ENCODE measurements at regions not wholly inside any gene's neighbourhood (a gene's known extent, or its start where the extent isn't known, plus 50 kb on each side); places are given as distances from the start of the nearest gene placed in this dataset.

DNA sequence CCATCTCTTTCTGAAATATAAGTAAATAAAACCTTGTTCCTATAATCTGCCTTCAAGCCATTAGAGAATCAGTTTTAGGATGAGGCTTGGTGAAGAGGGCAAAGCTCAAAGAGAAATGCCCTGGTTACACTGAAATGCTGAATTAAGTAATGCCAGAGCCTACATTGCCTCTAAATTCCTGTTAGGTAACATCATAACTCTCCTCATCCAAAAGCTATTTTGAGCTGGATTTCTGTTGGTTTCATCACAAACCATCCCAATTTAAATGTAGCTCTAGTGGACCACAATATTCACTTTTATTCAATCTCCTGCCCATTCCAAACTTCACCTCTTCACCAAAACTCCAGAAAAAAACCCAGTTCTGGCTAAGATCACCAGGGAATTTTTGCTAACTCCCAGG, 1319.7 kb upstream of the TENM3 start:
- no peak for DNase-seq

- no peak for DNase-seq
Measured at GRCh38 chr4:180925805-180926204, 1317.4 kb upstream of the TENM3 start.

DNA sequence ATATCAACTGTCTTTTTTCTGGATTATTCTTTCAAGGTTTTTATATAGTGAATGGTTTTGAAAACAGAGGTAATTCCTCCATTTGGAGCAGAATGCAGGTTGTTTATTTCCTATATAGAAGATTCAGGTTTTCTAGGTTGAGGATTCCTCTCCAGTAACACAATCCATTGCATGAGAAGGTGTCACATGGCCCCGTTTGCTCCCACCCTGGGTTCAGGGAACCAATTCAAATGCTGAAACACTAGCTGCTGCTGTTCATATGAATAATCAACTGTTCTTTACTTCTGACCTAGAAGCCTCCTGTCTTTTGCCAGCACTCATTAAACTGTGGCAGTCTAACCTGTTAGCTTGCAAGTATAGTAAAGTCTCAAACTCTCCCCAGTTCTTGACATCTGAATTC, 1316.9 kb upstream of the TENM3 start:
- DNase-seq = no peak

- no peak for DNase-seq
Measured at GRCh38 chr4:180932370-180933001, 1310.7 kb upstream of the TENM3 start.

- no peak for DNase-seq
Measured at GRCh38 chr4:180937083-180937482, 1306.1 kb upstream of the TENM3 start.

- DNase-seq = no peak
Measured at GRCh38 chr4:180940680-180941079, 1302.5 kb upstream of the TENM3 start.

DNA sequence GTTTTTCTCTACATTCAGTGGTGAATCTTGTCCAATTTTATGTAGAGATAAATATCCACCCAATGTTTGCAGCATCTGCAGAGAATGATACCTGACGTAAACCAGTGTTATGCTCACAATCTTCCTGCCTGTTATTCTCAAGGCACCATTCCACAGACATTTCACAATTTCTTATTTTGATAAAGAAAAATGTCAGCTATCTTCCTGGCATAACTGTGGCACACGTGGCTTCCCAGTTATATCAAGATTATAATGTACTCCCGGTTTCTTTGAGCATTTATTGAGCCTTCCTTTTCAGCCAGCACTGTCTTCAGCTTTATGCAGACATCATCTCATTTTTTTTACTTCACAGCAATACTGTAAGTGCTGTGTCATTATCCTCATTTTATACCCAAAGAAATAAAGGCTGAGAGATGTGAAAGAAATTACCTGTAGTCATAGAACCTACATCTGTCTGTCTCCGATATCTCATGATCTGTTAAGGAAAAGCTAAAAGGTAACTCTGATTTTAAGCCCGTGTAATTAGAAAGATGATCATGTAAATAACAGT, 1300.8 kb upstream of the TENM3 start:
- DNase-seq = no peak

- no peak for DNase-seq
Measured at GRCh38 chr4:180946188-180946587, 1297.0 kb upstream of the TENM3 start.

GRCh38 chr4:180947425-180947824, 1295.8 kb upstream of the TENM3 start:
- DNase-seq = no peak

DNA sequence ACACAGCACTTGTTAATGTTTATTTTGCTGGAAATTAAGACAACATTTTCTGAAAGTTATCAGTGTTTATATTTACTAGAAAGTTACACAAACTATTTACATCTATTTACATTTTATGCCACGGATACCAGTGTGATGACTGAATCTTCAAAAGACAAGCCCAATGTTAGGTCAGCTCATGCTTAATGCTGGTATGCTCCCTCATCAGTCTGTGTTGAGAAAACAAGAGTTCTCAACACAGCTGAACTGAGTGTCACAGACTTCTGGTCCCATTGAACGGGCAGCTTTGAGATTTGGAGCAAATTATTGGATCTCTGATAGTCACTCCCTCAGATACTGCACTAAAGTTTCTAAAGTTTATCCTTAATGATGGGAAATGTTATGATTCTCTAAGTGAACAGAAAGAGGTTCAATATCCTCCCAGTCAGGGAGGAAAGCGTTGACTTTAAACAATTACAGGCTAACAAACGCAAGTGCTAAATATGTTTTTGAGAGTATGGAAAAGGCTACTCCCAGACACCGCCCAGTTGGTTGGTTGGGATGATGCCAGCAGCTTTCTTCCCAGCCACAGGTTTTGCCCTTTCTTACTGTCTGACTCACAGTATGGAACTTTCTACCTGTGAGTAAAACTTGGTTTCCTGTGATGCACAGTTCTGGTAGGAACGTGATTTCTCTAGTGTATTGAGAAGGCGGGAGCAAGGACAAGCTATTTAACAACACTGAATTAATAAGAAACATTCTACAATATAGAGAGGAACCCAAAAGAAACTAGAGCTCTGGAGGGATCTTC, 1293.6 kb upstream of the TENM3 start:
- DNase-seq = no peak

- no peak for DNase-seq
Measured at GRCh38 chr4:180950377-180950776, 1292.8 kb upstream of the TENM3 start.

DNA sequence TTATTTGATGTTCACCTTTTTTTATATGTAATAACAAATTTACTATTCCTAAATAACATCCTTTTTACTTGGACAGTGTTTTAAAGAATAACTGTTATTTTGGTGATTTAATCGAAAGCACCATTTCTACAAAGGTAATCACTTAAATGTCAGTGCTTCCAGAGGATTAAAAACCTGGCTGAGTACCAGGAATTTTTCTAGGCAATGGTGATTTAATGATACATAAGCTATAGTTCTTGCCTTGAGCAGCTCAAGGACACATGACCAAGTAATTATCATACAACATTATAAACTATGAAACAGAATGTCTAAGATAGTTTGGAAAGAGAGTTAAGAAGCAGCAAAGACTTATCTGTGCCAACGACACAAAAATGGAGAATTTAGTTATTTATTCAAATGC, 1291.9 kb upstream of the TENM3 start:
- DNase-seq = no peak

- DNase-seq = no peak
Measured at GRCh38 chr4:180953572-180953971, 1289.6 kb upstream of the TENM3 start.

DNA sequence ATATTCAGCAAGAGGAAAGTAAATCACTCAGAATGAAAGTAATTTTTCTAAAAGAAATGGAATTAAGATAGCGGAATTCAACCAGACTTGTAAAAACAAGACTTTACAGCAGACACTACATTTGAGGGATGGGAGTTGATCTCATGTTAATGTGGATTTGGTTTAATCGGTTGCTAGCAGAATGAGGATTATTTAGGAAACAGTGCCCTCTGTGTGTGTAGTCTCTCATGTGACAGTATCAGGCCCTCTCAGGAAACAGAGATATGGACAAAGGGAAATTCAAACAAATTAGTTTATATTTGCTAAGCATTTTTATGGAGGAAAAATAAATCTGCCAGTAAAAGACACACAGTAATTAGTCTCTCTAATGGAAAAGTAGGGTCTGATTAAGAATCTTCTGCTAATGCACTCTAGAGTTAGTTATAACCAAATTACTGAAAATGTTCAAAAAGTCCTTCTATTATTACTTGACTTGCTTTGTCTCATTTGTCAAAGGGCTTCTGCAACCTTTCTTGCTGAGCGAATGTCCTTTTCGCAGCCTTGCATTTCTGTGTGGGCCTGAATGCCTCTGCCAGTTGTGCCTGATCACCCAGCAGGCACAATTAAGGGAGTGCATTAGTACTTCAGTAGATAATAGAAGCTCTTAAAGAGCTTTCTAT, 1282.3 kb upstream of the TENM3 start:
- DNase-seq = no peak

- no peak for DNase-seq
Measured at GRCh38 chr4:180962268-180962667, 1280.9 kb upstream of the TENM3 start.

DNA sequence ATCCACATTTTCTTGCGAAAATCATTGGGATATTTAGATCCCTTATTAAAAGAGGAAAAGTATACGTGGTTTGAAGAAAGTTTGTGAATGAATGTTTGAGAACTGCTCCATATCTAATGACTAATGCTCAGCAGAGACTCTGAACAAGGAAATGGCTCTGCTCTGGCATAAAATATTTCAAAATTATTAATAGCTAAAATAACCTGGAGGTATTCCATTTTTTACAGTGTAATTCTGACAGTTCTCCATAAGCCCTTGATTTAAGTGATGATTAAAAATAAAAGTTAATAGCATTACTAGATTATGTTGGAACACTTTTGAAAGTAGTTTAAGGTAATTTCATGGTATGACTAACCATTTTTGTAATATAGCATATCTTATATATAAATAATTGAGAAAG, 1276.9 kb upstream of the TENM3 start:
- no peak for DNase-seq

- no peak for DNase-seq
Measured at GRCh38 chr4:180967936-180968335, 1275.3 kb upstream of the TENM3 start.

DNA sequence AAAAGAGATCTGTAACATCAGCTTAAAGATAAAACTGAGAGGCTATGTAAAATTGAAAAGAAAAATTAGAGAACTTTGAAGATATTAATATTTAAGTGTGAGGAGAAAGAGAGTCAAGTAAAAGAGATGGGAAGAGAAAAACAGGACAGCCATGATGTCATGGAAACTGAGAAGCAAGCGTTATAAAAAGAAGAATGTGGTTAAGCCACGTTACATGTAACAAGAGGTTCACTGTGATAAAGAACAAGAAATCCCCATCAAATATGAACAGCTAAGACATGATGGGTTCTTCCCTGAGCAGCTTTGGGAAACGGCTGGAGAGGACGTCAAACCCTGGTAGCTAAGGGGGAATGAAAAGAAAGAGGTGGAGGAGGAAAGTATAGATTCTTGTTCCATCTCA, 1269.3 kb upstream of the TENM3 start:
- DNase-seq = no peak

- DNase-seq = no peak
Measured at GRCh38 chr4:180990931-180991330, 1252.3 kb upstream of the TENM3 start.

DNA sequence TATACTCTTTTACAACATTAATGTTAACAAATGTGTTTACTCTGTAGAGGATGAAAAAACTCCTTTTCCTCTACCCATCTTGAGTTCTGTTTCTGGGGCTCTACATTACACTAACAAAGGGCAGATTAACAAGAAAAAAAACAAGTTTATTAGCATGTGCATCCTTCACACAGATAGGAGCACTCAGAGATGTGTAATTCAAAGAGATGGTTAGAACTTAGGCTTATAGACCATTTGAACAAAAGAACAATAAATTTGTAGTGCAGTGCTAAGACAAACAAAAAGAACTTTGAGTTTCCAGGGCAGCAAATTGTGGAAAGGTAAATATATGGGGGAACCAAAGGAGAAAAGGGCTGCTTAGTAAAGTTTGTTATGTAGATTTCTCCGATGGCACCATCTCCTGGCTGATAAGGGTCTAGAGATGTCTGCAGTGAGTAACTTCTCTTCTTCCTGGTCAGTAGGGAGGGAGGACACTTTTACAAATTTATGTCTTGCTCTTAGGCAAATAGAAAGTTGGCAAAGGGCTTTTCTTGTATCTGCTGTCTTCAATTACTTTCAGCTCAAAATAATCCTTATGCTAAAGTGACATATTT, 1249.9 kb upstream of the TENM3 start:
- no peak for DNase-seq

GRCh38 chr4:180994722-180995121, 1248.5 kb upstream of the TENM3 start:
- no peak for DNase-seq

DNA sequence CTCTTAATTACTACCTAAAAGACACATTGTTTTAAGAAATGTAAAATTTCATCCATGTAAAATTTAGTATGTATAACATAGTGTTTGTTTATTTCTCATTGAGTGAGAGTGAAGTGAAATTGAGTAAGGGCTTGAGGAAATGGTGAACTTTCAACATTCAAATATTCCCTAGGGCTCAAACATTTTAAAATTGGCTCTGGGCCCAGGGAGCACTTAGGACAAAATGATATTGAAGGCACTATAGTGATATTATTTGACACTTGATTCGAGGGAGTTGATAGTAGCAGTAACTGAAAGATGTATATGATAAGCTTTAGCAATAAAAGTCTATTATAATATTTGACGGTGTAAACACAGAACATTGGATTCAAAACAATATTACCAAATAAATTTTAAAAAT, 1244.0 kb upstream of the TENM3 start:
- no peak for DNase-seq

DNA sequence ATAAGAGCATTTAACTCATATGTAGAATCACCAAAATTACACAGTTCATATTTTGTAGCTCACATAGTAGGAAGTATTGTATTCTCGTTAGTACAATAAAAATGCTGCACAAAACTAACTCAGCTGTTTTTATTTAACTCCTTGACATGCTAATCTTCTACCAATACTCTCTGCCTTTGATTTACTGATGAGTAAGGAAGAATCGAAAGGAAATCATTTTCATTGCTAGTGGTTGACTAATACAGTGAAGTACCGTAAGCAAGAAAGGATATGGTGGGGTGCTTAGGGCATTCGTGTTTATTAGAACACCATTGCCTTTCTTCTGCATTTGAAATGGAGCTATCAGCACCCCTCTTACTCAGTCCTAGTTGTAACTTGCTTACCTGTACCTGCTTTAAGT, 1239.1 kb upstream of the TENM3 start:
- DNase-seq = no peak

All from activated gamma-delta T cell treated with Interleukin-2 at 50 U/mL for 16 hours (primary cell).